HG03108 (cell line): ENCODE measurements at regions not wholly inside any gene's neighbourhood (a gene's known extent, or its start where the extent isn't known, plus 50 kb on each side); places are given as distances from the start of the nearest gene placed in this dataset.
A peak's percentile ranks its signal among the peaks of the same experiment; 100 is the strongest.

Source experiments
- ATAC-seq: cut with Tn5 transposase; IDR thresholded peaks from one replicate; pipeline ENCODE4 v1.9.1; 2021; ENCODE audit warnings: moderate library complexity; ENCODE audit not compliant: unreplicated experiment

- no peak for ATAC-seq
These were observed 75.1 kb downstream of the LINGO1 start for GRCh38 chr15:77557564-77557963.

- ATAC-seq, result no peak
These were observed 75.6 kb downstream of the LINGO1 start for GRCh38 chr15:77557144-77557543.

- ATAC-seq, result no peak
These were observed 76.1 kb downstream of the LINGO1 start for GRCh38 chr15:77556622-77557021.

DNA sequence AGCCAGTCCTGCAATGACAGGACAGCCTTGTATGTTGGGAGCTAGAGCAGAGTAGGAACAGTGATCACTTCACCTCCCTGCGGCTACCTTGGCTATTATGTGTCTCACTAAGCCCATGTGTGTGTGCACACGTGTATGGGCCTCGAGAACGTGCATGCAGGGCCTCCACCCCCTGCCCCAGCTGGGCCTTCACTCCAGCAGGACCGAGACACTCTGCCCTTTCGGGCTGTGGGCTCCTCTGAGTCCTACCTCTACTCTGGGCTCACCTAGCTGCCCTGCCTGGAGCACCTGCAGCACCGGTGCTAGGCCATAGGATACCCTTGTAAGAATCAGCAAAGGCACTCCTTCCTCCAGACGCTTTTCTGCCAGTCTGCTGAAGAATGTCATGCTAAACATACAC lies 77.5 kb downstream of the LINGO1 start:
- no peak for ATAC-seq

- no peak for ATAC-seq
These were observed 78.2 kb downstream of the LINGO1 start for GRCh38 chr15:77554306-77555080.

DNA sequence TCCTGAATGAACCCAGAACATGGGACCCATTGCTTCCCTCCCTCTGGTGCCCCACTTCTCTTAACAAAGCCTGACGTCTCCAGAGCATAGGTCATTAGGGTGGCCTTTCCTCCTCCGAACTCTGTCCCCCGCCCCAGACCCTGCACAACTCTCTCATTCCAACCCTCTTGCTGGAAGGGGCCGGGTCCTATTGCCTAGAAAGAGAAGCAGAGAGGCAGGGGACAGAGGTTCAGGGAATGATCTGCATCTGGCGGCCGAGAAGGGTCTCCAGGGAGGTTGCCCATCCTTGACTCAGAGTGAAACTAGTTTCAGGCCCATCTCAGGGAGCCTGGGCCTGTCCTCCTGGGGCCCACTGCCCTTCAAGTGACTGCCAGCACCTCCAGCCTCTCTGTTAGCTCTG lies 79.0 kb downstream of the LINGO1 start:
- no peak for ATAC-seq

DNA sequence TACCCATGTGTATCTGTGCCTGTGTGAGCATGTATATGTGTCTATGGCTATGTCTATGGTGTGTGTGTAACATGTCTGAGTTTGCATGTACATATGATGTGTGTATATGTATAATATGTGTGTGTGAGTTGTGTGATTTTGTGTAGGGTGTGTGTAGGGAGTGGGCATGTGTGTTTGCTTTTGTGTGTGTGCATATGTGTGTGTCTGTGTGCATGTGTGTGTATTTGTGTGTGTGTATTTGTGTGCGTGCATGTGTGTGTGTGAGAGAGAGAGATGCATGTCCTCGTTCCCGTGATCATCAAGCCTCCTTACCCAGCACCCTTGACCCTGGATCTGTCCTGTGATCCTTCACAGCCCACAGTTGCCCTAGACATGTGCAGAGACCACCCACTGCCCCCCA lies 79.5 kb downstream of the LINGO1 start:
- ATAC-seq, result no peak

DNA sequence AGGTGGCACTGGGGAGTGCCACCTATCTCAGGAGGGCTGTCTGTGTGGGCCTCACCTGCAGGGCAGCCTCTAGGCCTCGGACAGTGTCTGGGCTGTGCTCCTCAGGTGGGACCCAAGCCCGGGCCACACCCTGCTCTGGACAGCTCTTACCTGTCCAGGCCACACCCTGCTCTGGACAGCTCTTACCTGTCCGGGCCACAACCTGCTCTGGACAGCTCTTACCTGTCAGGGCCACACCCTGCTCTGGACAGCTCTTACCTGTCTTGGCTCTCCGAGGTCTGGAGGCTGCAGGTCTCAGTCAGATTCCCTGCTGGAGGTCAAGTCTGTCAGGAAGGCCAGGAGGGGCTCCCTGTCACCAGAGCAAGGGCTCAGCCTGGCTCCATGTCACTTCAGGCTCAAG lies 80.6 kb downstream of the LINGO1 start:
- no peak for ATAC-seq

GRCh38 chr15:77550301-77551251 lies 82.1 kb downstream of the LINGO1 start:
- ATAC-seq, result no peak

- no peak for ATAC-seq
These were observed 83.0 kb downstream of the LINGO1 start for GRCh38 chr15:77549576-77550288.

DNA sequence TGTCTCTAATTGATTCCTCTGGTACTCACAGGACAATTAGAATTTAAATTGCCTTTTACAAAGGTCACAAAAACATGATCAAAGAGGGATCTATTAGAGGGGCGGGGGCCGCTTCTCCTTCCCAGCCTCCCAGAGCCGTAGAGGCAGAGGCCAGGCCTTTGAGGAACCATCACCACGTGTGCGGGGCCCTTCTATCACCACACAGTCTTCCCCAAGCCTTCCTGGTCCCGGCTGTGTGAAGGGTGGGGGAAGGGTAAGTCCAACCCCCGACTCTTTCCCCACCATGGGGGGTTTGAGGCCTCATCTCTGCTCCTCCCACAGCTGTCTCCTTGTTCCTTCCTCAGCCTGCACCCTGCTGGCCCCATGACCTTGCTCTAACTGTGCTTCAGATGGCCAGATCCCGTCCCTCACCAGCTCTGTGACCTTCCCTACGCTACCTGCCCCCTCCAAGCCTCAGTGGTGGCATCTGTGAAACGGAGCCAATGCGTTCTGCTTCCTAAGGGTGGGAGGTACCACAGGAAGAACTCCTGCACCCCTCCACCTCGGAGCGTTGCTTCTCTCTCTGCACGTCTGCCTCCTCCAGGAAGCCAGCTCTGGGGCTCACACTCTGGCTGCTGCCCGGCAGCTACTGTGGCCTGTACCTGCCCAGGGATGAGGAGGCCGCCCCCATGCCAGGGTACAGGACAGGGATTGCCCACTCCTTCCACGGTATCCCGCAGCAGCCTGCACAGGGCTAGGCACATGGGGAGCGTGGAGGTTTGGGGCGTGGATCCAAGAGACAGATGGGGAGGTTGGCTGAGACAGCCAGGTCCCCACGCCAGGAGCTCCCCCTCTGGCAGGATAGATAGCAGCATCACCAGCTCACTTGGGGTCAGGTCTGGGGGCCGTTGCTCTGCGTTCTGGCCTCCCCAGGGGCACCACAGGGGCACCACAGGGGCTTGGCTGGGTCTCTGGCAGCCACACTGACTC lies 83.8 kb downstream of the LINGO1 start:
- no peak for ATAC-seq

- ATAC-seq, result no peak
These were observed 84.7 kb downstream of the LINGO1 start for GRCh38 chr15:77547801-77548588.

GRCh38 chr15:77546870-77547269 lies 85.8 kb downstream of the LINGO1 start:
- no peak for ATAC-seq

DNA sequence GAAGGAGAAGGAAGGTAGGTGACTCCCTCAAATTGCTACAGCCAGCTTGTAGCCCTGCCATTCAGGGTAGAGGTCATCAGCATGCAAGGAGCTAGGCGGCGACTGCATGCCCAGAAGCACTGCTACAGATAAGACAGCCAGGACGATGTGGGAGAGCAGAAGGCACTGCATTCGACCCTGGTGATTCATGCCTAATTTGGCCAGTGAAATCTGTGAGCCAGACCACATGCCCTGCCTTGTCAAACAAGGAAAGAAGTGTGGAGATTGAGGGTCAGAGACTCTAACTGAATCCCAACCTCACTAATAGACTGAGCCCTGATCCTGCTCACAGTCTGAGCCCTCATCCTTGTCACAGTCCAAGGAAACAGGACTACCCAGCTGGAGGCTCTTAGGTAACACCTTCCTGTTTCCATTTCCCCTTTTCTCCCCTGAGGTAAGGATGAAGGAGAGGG lies 86.6 kb downstream of the LINGO1 start:
- ATAC-seq, result no peak

GRCh38 chr15:77545058-77545457 lies 87.7 kb downstream of the LINGO1 start:
- no peak for ATAC-seq

DNA sequence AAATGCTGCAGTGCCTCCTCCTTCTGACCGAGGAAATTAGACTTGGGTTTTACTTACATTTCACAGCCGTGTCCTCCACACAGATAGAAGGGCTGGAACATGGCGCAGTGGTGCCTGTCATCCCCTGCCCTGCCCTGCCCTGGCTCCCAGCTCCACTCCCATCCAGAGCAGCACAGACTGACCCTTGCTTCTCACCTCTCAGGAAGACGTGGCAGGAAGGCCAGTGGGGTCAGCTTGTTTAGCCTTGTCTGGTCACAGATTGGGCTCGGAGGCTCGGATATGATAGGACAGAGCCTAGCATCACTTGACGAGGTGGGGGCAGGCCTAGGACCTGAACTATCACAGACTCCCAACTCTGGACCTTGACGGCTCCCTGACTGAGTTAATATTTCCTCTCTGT lies 88.5 kb downstream of the LINGO1 start:
- no peak for ATAC-seq

DNA sequence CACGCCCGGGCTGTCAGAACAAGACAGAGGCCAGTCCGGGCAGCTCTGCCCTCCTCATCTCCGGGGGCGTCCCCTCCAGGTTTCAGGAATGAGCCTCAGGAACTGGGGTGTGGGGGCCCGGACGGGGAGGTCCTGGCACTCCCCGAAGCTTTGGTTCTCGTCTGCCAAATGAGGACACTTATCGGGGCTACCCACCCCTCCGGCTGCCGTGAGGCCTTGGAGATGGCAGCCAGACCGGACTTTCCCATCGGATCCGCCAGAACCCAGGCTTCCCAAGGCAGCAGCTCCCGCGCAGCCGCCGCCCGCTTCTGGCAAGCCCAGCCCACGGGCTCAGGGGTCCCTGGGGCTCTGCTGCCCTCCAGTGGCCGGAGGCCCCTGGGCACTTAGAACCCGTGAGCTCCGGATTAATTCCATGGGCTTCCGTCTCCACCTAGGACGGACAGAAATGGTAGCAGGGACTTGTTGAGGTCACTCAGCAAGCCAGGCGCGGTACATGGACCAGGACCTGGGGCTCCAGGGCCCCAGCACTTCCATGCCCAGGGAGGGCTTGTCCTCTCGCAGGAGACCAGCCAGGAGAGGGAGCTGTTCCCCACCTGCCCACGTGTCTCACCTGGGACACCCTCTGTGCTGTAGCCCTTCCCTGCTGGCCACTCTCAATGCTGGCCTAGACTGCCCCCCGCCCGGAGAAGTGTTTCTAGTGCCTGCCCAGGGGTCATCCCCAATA lies 89.4 kb downstream of the LINGO1 start:
- peak; percentile 83 for ATAC-seq

- ATAC-seq, result no peak
These were observed 90.2 kb downstream of the LINGO1 start for GRCh38 chr15:77542491-77543001.
